ENCODE measurements at regions not wholly inside any gene's neighbourhood (a gene's known extent, or its start where the extent isn't known, plus 50 kb on each side); places are given as distances from the start of the nearest gene placed in this dataset.

- H3K9ac ChIP-seq (ENCODE audit: low read length in 3 of 3) = no peak overlapping the region
- FAIRE-seq (no peak), DNase-seq (peak in 1 of 5 donors; percentile 14)
- H3K27ac ChIP-seq (ENCODE audit: low read depth in 2 of 2, low read length in 2 of 2) = no peak overlapping the region
- no peaks in the 10 kb centered on the region for H3K36me3 ChIP-seq (ENCODE audit: control insufficient read depth in 2 of 3, insufficient read depth in 3 of 3, low read length in 3 of 3)
- intact Hi-C loops (cut with DNase I) = no loop called here
- no peaks in the 10 kb centered on the region for H3K9me3 ChIP-seq (ENCODE audit: control insufficient read depth in 2 of 3, insufficient read depth in 1 of 3, low read length in 3 of 3)
- no peaks in the 10 kb centered on the region for H3K27me3 ChIP-seq (ENCODE audit: control insufficient read depth, insufficient read depth, low read length)
- H3K4me1 ChIP-seq (ENCODE audit: control insufficient read depth in 2 of 3, insufficient read depth in 2 of 3, low read depth in 1 of 3, low read length in 3 of 3) = no peaks in the 10 kb centered on the region
- TF ChIP-seq, protein P1, sequence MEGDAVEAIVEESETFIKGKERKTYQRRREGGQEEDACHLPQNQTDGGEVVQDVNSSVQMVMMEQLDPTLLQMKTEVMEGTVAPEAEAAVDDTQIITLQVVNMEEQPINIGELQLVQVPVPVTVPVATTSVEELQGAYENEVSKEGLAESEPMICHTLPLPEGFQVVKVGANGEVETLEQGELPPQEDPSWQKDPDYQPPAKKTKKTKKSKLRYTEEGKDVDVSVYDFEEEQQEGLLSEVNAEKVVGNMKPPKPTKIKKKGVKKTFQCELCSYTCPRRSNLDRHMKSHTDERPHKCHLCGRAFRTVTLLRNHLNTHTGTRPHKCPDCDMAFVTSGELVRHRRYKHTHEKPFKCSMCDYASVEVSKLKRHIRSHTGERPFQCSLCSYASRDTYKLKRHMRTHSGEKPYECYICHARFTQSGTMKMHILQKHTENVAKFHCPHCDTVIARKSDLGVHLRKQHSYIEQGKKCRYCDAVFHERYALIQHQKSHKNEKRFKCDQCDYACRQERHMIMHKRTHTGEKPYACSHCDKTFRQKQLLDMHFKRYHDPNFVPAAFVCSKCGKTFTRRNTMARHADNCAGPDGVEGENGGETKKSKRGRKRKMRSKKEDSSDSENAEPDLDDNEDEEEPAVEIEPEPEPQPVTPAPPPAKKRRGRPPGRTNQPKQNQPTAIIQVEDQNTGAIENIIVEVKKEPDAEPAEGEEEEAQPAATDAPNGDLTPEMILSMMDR (IDR thresholded peaks at IDR 0.05; ENCODE audit: borderline replicate concordance, extremely low read depth, insufficient read depth) = no peak
- no peak overlapping the region for H3K4me3 ChIP-seq (ENCODE audit: low read length in 3 of 3)
Measured at GRCh38 chrX:98057176-98057575, 1173.5 kb downstream of the RPA4 start.

- no peaks in the 10 kb centered on the region for H3K4me1 ChIP-seq (ENCODE audit: control insufficient read depth in 2 of 3, insufficient read depth in 2 of 3, low read depth in 1 of 3, low read length in 3 of 3)
- no peaks in the 10 kb centered on the region for H3K27me3 ChIP-seq (ENCODE audit: control insufficient read depth, insufficient read depth, low read length)
- no peak overlapping the region for H3K9ac ChIP-seq (ENCODE audit: low read length in 3 of 3)
- no peak overlapping the region for H3K4me3 ChIP-seq (ENCODE audit: low read length in 3 of 3)
- no peaks in the 10 kb centered on the region for H3K9me3 ChIP-seq (ENCODE audit: control insufficient read depth in 2 of 3, insufficient read depth in 1 of 3, low read length in 3 of 3)
- TF ChIP-seq, protein P1 (IDR thresholded peaks at IDR 0.05; ENCODE audit: borderline replicate concordance, extremely low read depth, insufficient read depth) = no peak
- H3K27ac ChIP-seq (ENCODE audit: low read depth in 2 of 2, low read length in 2 of 2) = no peak overlapping the region
- no peak for FAIRE-seq
- DNase-seq = no peak
- H3K36me3 ChIP-seq (ENCODE audit: control insufficient read depth in 2 of 3, insufficient read depth in 3 of 3, low read length in 3 of 3) = no peaks in the 10 kb centered on the region
- intact Hi-C loops (cut with DNase I) = no loop called here
Measured at GRCh38 chrX:98065151-98065550, 1181.4 kb downstream of the RPA4 start.

- Histone ChIP-seq H3K9ac (ENCODE audit: low read length in 3 of 3) (no peak overlapping the region), H3K36me3 (ENCODE audit: control insufficient read depth in 2 of 3, insufficient read depth in 3 of 3, low read length in 3 of 3) (no peaks in the 10 kb centered on the region), H3K4me3 (ENCODE audit: low read length in 3 of 3) (no peak overlapping the region), H3K9me3 (ENCODE audit: control insufficient read depth in 2 of 3, insufficient read depth in 1 of 3, low read length in 3 of 3) (no peaks in the 10 kb centered on the region), H3K27me3 (ENCODE audit: control insufficient read depth, insufficient read depth, low read length) (no peaks in the 10 kb centered on the region), H3K27ac (ENCODE audit: low read depth in 2 of 2, low read length in 2 of 2) (no peak overlapping the region), H3K4me1 (ENCODE audit: control insufficient read depth in 2 of 3, insufficient read depth in 2 of 3, low read depth in 1 of 3, low read length in 3 of 3) (no peaks in the 10 kb centered on the region)
- DNase-seq (no peak), FAIRE-seq (no peak)
- intact Hi-C loops (cut with DNase I) = no loop called here
- TF ChIP-seq, protein P1 (IDR thresholded peaks at IDR 0.05; ENCODE audit: borderline replicate concordance, extremely low read depth, insufficient read depth) = no peak
Measured at GRCh38 chrX:98067611-98068010, 1183.9 kb downstream of the RPA4 start.

DNA sequence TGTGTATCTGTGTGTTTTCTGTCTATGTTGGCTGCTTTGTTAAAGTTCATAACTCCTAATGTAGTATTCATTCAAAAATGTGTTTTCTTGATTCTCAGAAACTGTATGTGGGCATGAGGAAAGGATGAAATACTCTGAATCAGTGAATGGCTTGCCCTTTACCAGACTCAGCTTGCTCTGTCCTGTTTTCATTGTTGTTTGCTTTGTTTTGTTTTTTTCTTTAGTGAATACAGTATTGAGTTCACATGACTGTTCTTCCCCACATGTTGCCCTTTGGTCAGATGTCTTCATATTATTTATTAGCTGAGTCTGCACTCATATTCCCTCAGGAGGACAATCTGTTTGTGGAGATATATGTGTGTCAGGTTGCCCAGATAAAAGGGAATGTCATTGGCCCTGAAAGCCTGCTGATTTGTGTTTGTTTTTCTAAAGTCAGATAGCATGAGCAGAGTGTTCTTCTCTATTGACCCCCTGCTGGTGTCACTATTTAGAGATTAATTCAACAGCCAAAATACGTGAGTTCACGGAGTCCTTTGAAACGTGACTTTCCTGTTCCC, 1184.4 kb downstream of the RPA4 start:
- intact Hi-C loops (cut with DNase I) = no loop called here
- FAIRE-seq = no peak
- TF ChIP-seq, protein P1 (IDR thresholded peaks at IDR 0.05; ENCODE audit: borderline replicate concordance, extremely low read depth, insufficient read depth) = no peak

More for the DNA sequence above, 1184.4 kb downstream of the RPA4 start:
- Histone ChIP-seq H3K4me1 (ENCODE audit: control insufficient read depth in 2 of 3, insufficient read depth in 2 of 3, low read depth in 1 of 3, low read length in 3 of 3) (no peaks in the 10 kb centered on the region), H3K27ac (ENCODE audit: low read depth in 2 of 2, low read length in 2 of 2) (no peak overlapping the region), H3K27me3 (ENCODE audit: control insufficient read depth, insufficient read depth, low read length) (no peaks in the 10 kb centered on the region), H3K36me3 (ENCODE audit: control insufficient read depth in 2 of 3, insufficient read depth in 3 of 3, low read length in 3 of 3) (no peaks in the 10 kb centered on the region), H3K9me3 (ENCODE audit: control insufficient read depth in 2 of 3, insufficient read depth in 1 of 3, low read length in 3 of 3) (no peaks in the 10 kb centered on the region), H3K4me3 (ENCODE audit: low read length in 3 of 3) (no peak overlapping the region), H3K9ac (ENCODE audit: low read length in 3 of 3) (no peak overlapping the region)
- peak in 3 of 5 donors; percentile 12 to 58 (median 55) for DNase-seq

Data from kidney (tissue), 13 donors.